Natural killer cell (primary cell): ENCODE measurements at regions not wholly inside any gene's neighbourhood (a gene's known extent, or its start where the extent isn't known, plus 50 kb on each side); places are given as distances from the start of the nearest gene placed in this dataset.

Source experiments
- ATAC-seq, 3 donors: fragments of 150-1000 bp in 2 of 3; fragments of 200-7000 bp in 1 of 3; cut with Tn5 transposase; 1 replicate in 1 of 3; 2 replicates in 2 of 3; pipeline ENCODE4 v1.10.0; 2021; ENCODE audit warnings: mild to moderate bottlenecking in 2 of 3, moderate library complexity in 2 of 3
- DNase-seq, 2 donors: peaks; one replicate each; pipeline versions ENCODE4 v3.0.0 to v3.0.0-alpha.2; 2013 to 2021; ENCODE audit warnings: mixed read lengths in 1 of 2
- H3K27ac ChIP-seq: one replicate; pipeline ENCODE4 v1.5.1; 2013; ENCODE audit warnings: mild to moderate bottlenecking, low read length
- H3K27me3 ChIP-seq: one replicate; pipeline ENCODE4 v1.6.1; 2013; ENCODE audit warnings: low read length; ENCODE audit not compliant: control insufficient read depth, insufficient read depth
- H3K36me3 ChIP-seq: one replicate; pipeline ENCODE4 v1.6.1; 2013; ENCODE audit warnings: low read length; ENCODE audit not compliant: control insufficient read depth, insufficient read depth
- H3K4me1 ChIP-seq: one replicate; pipeline ENCODE4 v1.6.1; 2013; ENCODE audit warnings: low read length; ENCODE audit not compliant: control insufficient read depth, insufficient read depth
- H3K4me3 ChIP-seq: one replicate; pipeline ENCODE4 v1.5.1; 2013; ENCODE audit warnings: low read length
- H3K9me3 ChIP-seq: one replicate; pipeline ENCODE4 v1.6.1; 2013; ENCODE audit warnings: low read length; ENCODE audit not compliant: control insufficient read depth, insufficient read depth
- H3K27ac Mint-ChIP-seq, 2 donors: one replicate each; pipeline ENCODE4 v1.8.0; 2022; ENCODE audit warnings: mild to moderate bottlenecking in 2 of 2, mixed read lengths in 2 of 2, moderate library complexity in 1 of 2
- H3K27me3 Mint-ChIP-seq, 2 donors: one replicate each; pipeline ENCODE4 v1.8.0; 2022; ENCODE audit warnings: low read depth in 2 of 2, mixed read lengths in 2 of 2
- H3K36me3 Mint-ChIP-seq: one replicate; pipeline ENCODE4 v1.8.0; 2022; ENCODE audit warnings: mixed read lengths
- H3K4me1 Mint-ChIP-seq, 2 donors: one replicate each; pipeline ENCODE4 v1.8.0; 2022; ENCODE audit warnings: mixed read lengths in 2 of 2
- H3K4me3 Mint-ChIP-seq: one replicate; pipeline ENCODE4 v1.8.0; 2022; ENCODE audit warnings: mild to moderate bottlenecking, moderate library complexity, mixed read lengths
- H3K9me3 Mint-ChIP-seq, 2 donors: one replicate each; pipeline ENCODE4 v1.8.0; 2022; ENCODE audit warnings: mixed read lengths in 2 of 2
- WGBS: methylation state at CpG from one replicate; pipeline ENCODE4 v1.1.7; 2013; ENCODE audit warnings: missing lambda C conversion rate; ENCODE audit not compliant: insufficient coverage; 5-methylcytosine and 5-hydroxymethylcytosine counted together
- intact Hi-C: fragments of 100-400 bp; cut with micrococcal nuclease; formaldehyde crosslinking; loops from one replicate; pipeline ENCODE4 v1.14.2; 2022
- TF ChIP-seq, protein P1 (sequence below): fragments of 200-600 bp; IDR thresholded peaks from one replicate; pipeline ENCODE4 v1.8.0; 2022; ENCODE audit warnings: antibody characterized with exemption

DNA sequence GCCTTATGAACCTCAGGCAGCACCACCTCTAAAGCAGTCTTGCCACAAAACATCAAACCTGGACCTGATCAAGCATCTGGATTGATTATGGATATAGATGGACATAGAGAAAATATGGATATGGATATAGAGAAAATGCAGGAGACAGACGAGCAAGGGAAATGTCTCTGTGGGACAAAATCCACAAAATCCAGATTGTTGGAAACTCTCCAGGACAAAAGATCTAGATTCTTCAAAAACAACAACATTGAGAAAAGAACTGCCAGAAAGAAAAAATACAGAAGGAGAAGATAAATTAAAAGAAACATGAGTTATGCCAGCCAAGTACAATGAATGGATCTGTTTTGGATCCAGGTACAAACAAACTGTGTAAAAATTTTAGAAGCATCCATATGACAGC is 1176.5 kb downstream of the UQCRFS1 start:
- H3K4me3 ChIP-seq: no peak overlapping the region
- peaks cover 0 to 2% of the 10 kb centered on the region in 2 donors for H3K27me3 Mint-ChIP-seq
- no peaks in the 10 kb centered on the region for H3K27me3 ChIP-seq
- ATAC-seq (no peak), DNase-seq (no peak)
- peaks cover 4% of the 10 kb centered on the region for H3K9me3 ChIP-seq
- H3K4me1 ChIP-seq: no peaks in the 10 kb centered on the region
- no peaks in the 10 kb centered on the region for H3K4me1 Mint-ChIP-seq
- intact Hi-C loops: no loop called here
- H3K9me3 Mint-ChIP-seq: peaks cover 8% of the 10 kb centered on the region in 2 donors
- no peaks in the 10 kb centered on the region for H3K36me3 Mint-ChIP-seq
- H3K36me3 ChIP-seq: no peaks in the 10 kb centered on the region
- H3K27ac ChIP-seq: no peak overlapping the region
- TF ChIP-seq, protein P1, sequence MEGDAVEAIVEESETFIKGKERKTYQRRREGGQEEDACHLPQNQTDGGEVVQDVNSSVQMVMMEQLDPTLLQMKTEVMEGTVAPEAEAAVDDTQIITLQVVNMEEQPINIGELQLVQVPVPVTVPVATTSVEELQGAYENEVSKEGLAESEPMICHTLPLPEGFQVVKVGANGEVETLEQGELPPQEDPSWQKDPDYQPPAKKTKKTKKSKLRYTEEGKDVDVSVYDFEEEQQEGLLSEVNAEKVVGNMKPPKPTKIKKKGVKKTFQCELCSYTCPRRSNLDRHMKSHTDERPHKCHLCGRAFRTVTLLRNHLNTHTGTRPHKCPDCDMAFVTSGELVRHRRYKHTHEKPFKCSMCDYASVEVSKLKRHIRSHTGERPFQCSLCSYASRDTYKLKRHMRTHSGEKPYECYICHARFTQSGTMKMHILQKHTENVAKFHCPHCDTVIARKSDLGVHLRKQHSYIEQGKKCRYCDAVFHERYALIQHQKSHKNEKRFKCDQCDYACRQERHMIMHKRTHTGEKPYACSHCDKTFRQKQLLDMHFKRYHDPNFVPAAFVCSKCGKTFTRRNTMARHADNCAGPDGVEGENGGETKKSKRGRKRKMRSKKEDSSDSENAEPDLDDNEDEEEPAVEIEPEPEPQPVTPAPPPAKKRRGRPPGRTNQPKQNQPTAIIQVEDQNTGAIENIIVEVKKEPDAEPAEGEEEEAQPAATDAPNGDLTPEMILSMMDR: no peak
- H3K4me3 Mint-ChIP-seq: no peak overlapping the region
- WGBS: 89% methylated on average over 1 of the region's 1 CpG
- no peak overlapping the region for H3K27ac Mint-ChIP-seq

DNA sequence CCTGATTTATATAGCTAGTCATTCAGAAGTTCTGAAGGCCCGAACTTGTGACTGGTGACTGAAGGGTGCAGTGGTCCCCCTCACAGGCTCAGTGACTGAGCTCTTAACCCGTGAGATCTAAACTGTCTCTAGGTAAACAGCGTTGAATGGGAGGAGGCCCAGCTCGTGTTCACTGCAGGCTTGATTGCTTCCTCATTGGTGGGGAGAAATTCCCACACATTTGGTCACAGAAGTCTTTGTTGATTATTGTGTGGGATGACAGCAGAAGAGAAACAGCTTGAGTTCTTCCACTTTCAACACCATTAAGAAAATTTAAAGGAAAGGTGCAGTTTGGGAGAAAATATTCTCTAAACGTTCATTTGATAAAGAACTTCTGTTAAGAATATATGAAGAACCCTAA is 1178.0 kb downstream of the UQCRFS1 start:
- Mint-ChIP-seq H3K4me1 (no peaks in the 10 kb centered on the region), H3K36me3 (no peaks in the 10 kb centered on the region), H3K27me3 (peaks cover 0 to 2% of the 10 kb centered on the region in 2 donors), H3K9me3 (peaks cover 8% of the 10 kb centered on the region in 2 donors), H3K4me3 (no peak overlapping the region), H3K27ac (no peak overlapping the region)
- no peaks in the 10 kb centered on the region for H3K27me3 ChIP-seq
- 45% methylated on average over 4 of the region's 5 CpGs for WGBS
- no peak for DNase-seq
- H3K36me3 ChIP-seq: no peaks in the 10 kb centered on the region
- TF ChIP-seq, protein P1: no peak
- intact Hi-C loops: no loop called here
- H3K27ac ChIP-seq: no peak overlapping the region
- ATAC-seq: no peak
- H3K9me3 ChIP-seq: peaks cover 4% of the 10 kb centered on the region
- no peaks in the 10 kb centered on the region for H3K4me1 ChIP-seq
- H3K4me3 ChIP-seq: no peak overlapping the region

DNA sequence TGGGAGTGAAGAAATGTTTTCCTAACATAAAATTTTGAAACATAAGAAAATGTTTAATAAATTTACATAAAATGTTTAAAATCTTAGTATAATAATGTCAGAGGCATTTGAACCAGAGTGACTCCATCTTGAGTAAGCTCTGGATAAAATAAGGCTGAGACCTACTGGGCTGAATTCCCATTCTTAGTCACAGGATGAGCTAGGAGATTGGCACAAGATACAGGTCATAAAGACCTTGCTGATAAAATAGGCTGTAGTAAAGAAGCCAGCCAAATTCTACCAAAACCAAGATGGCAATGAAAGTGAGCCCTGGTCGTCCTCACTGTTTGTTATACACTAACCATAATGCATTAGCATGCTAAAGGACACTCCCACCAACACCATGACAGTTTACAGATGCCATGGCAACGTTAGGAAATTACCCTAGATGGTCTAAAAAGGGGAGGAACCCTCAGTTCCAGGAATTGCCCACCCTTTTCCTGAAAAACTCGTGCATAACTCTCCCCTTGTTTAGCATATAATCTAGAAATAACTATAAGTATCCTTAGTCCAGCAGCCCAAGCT is 1184.0 kb downstream of the UQCRFS1 start:
- Mint-ChIP-seq H3K4me3 (no peak overlapping the region), H3K27ac (no peak overlapping the region), H3K36me3 (no peaks in the 10 kb centered on the region), H3K9me3 (peaks cover 5 to 6% of the 10 kb centered on the region in 2 donors), H3K4me1 (no peaks in the 10 kb centered on the region), H3K27me3 (peaks cover 0 to 1% of the 10 kb centered on the region in 2 donors)
- Histone ChIP-seq H3K4me1 (no peaks in the 10 kb centered on the region), H3K36me3 (no peaks in the 10 kb centered on the region), H3K27me3 (no peaks in the 10 kb centered on the region), H3K9me3 (peaks cover 4% of the 10 kb centered on the region), H3K4me3 (no peak overlapping the region), H3K27ac (no peak overlapping the region)
- DNase-seq (no peak), ATAC-seq (no peak)
- TF ChIP-seq, protein P1: no peak
- intact Hi-C loops: no loop called here
- WGBS: 22% methylated on average over 3 of the region's 3 CpGs

GRCh38 chr19:28027116-28027515 is 1185.8 kb downstream of the UQCRFS1 start:
- no peak overlapping the region for H3K27ac ChIP-seq
- Mint-ChIP-seq H3K27ac (no peak overlapping the region), H3K36me3 (no peaks in the 10 kb centered on the region), H3K4me3 (no peak overlapping the region), H3K9me3 (peaks cover 0 to 5% of the 10 kb centered on the region in 2 donors), H3K27me3 (no peaks in the 10 kb centered on the region), H3K4me1 (no peaks in the 10 kb centered on the region)
- DNase-seq: no peak
- no peak overlapping the region for H3K4me3 ChIP-seq
- intact Hi-C loops: no loop called here
- H3K4me1 ChIP-seq: no peaks in the 10 kb centered on the region
- WGBS: no CpG with 5 or more reads among the region's 2 CpGs
- H3K36me3 ChIP-seq: no peaks in the 10 kb centered on the region
- no peak for ATAC-seq
- no peaks in the 10 kb centered on the region for H3K9me3 ChIP-seq
- TF ChIP-seq, protein P1: no peak
- H3K27me3 ChIP-seq: no peaks in the 10 kb centered on the region
